ENCODE measurements at regions not wholly inside any gene's neighbourhood (a gene's known extent, or its start where the extent isn't known, plus 50 kb on each side); places are given as distances from the start of the nearest gene placed in this dataset.

DNA sequence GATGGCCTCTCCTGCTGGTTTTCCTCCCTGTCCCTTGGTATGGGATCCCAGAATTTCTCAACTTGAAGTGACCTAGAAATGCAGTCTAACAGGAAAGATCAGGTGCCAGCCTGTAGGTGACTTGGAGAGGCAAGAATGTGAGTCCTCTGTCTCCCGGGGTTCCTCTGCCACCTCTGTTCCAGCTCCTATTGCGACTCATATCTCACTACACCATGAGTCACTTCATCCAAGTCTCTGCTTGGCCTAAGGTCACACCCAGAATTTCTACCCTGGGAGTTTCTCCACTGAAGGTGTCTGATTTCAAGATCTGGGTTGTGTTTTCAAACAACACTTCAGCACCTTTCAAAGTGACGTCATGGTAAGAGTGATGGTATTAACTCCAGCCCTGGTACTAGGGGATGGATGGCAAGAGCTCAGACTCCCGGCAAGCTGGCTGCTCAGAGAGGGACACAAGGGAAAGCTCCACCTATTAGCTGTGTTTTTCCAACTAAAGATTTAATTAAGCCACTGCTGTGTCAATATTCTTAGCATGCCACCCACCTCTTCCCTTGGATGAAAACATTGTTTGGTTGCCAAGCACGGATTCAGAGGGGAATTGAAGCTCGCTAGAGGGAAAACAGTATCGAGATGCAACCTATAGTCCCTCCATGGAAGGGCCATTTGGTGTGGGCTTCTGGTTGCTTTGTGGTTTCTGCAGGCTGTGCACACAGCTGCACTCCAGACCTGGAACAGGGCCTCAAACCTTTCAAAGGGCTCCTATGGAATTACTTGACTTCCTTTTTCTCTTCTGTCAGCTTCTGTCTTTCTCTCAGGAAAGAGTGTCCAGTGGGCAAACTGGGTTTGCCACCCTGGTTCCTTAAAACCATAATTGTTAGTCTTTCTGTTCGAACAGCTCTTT, 205.7 kb downstream of the GAS1 start:
- no peak overlapping the region for H3K9ac ChIP-seq (ENCODE audit: low read length)
- H3K27ac ChIP-seq (ENCODE audit: low read length): no peak overlapping the region
- no peaks in the 10 kb centered on the region for H3K9me3 ChIP-seq (ENCODE audit: control insufficient read depth, low read depth, low read length)
- H3K27me3 ChIP-seq (ENCODE audit: control insufficient read depth, insufficient read depth, low read length): no peaks in the 10 kb centered on the region
- H3K4me1 ChIP-seq (ENCODE audit: control insufficient read depth, low read depth, low read length): no peaks in the 10 kb centered on the region
- H3K4me3 ChIP-seq (ENCODE audit: low read length): no peak overlapping the region
- no peaks in the 10 kb centered on the region for H3K36me3 ChIP-seq (ENCODE audit: control insufficient read depth, low read depth, low read length)

DNA sequence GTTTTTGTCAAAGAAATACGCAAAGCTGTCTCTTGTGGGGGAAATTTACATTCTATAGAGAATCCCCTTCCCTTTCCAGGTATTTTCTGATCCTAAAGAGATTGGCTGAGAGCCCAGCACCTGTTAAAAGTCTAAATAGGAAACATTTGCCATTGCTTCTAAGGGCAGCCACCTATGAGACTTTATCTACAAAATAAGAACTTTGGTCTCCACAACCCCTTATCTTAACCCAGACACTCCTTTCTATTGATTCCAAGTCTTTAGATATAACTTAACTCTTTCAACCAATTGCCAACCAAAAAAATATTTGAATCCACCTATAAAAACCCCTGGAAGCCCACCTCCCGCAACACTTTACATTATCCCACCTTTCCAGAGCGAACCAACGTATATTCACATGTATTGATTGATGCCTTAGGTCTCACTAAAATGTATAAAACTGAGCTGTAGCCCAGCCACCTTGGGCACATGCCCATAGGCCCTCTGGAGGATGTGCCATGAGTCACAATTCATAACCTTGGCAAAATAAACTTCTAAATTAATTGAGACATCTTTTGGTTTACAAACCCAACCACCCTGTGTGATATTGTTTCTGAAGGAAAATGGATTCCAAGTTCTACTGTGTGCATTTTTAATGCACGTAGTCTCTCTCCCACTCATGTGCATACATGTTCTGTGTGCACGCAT, 211.4 kb downstream of the GAS1 start:
- Histone ChIP-seq H3K4me1 (ENCODE audit: control insufficient read depth, low read depth, low read length) (no peaks in the 10 kb centered on the region), H3K9ac (ENCODE audit: low read length) (no peak overlapping the region), H3K27ac (ENCODE audit: low read length) (no peak overlapping the region), H3K9me3 (ENCODE audit: control insufficient read depth, low read depth, low read length) (no peaks in the 10 kb centered on the region), H3K36me3 (ENCODE audit: control insufficient read depth, low read depth, low read length) (no peaks in the 10 kb centered on the region), H3K4me3 (ENCODE audit: low read length) (no peak overlapping the region), H3K27me3 (ENCODE audit: control insufficient read depth, insufficient read depth, low read length) (no peaks in the 10 kb centered on the region)

DNA sequence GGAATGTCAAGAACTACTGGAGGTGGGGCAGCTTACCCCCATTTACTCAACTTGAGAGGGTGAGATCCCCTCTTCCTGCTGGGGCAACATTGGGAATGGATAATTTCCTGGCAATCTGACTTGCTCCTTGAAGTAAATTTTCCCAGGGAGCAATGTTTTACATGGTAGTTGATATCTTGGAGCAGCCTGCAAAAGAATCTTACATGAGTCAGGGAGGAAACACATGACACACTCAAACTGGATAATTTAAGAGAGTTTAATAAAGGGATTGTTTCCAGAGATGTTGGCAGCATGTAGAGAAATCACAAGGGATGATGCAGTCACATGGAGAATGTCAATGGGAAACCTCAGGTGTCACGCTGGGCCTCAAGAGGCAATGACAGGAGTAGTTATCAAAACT, 212.5 kb downstream of the GAS1 start:
- H3K27me3 ChIP-seq (ENCODE audit: control insufficient read depth, insufficient read depth, low read length): no peaks in the 10 kb centered on the region
- H3K9me3 ChIP-seq (ENCODE audit: control insufficient read depth, low read depth, low read length): no peaks in the 10 kb centered on the region
- H3K9ac ChIP-seq (ENCODE audit: low read length): no peak overlapping the region
- H3K27ac ChIP-seq (ENCODE audit: low read length): no peak overlapping the region
- H3K4me1 ChIP-seq (ENCODE audit: control insufficient read depth, low read depth, low read length): no peaks in the 10 kb centered on the region
- H3K36me3 ChIP-seq (ENCODE audit: control insufficient read depth, low read depth, low read length): no peaks in the 10 kb centered on the region
- H3K4me3 ChIP-seq (ENCODE audit: low read length): no peak overlapping the region

DNA sequence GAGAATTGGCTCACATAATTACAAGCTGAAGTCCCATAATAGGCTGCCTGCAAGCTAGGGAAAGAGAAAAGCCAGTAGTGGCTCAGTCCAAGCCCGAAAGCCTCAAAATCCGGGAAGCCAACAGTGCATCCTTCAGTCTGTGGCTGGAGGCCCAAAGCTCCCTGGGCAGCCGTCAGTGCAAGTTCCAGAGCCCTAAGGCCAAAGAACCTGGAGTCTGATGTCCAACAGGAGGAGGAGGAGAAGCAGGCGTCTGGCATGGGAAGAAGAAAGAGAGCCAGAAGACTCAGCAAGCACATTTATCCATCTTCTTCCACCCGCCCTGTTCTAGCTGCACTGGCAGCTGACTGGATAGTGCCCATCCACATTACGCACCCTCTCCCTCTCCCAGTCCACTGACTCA, 213.4 kb downstream of the GAS1 start:
- H3K9ac ChIP-seq (ENCODE audit: low read length): no peak overlapping the region
- H3K9me3 ChIP-seq (ENCODE audit: control insufficient read depth, low read depth, low read length): no peaks in the 10 kb centered on the region
- no peak overlapping the region for H3K27ac ChIP-seq (ENCODE audit: low read length)
- H3K4me1 ChIP-seq (ENCODE audit: control insufficient read depth, low read depth, low read length): no peaks in the 10 kb centered on the region
- H3K4me3 ChIP-seq (ENCODE audit: low read length): no peak overlapping the region
- H3K36me3 ChIP-seq (ENCODE audit: control insufficient read depth, low read depth, low read length): no peaks in the 10 kb centered on the region
- H3K27me3 ChIP-seq (ENCODE audit: control insufficient read depth, insufficient read depth, low read length): no peaks in the 10 kb centered on the region

DNA sequence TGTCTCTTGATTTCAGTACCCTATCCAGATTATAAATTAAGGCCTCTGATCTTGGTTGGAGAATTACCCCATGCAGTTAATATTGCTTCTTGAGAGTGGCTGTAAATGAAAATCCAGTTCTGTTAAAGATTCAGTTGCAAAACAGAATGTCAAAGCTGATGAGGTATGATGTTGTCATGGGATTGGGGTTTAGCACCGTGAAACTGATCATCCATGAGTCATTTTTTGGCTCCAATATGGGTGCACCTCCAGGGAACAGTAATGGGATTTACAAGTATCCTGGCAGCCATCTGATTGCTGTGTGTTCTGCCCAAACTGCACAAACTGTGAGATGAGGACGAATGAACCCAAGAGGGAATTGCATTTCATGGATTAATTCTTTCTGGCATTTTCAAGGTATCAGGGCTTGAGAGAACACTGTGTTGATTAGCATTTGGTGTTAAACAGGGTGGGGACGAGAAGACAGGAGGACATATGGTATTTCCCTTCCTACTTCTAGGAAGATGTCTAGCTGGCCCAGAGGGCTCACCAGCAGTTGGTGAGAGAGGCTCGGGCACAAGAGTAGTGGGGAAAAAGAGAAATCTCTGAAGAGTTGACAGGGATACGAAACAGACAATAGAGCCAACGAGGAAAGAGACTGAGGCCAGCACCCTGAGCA, 214.7 kb downstream of the GAS1 start:
- Histone ChIP-seq H3K36me3 (ENCODE audit: control insufficient read depth, low read depth, low read length) (no peaks in the 10 kb centered on the region), H3K4me3 (ENCODE audit: low read length) (no peak overlapping the region), H3K27me3 (ENCODE audit: control insufficient read depth, insufficient read depth, low read length) (no peaks in the 10 kb centered on the region), H3K9me3 (ENCODE audit: control insufficient read depth, low read depth, low read length) (no peaks in the 10 kb centered on the region), H3K9ac (ENCODE audit: low read length) (no peak overlapping the region), H3K27ac (ENCODE audit: low read length) (no peak overlapping the region), H3K4me1 (ENCODE audit: control insufficient read depth, low read depth, low read length) (no peaks in the 10 kb centered on the region)

DNA sequence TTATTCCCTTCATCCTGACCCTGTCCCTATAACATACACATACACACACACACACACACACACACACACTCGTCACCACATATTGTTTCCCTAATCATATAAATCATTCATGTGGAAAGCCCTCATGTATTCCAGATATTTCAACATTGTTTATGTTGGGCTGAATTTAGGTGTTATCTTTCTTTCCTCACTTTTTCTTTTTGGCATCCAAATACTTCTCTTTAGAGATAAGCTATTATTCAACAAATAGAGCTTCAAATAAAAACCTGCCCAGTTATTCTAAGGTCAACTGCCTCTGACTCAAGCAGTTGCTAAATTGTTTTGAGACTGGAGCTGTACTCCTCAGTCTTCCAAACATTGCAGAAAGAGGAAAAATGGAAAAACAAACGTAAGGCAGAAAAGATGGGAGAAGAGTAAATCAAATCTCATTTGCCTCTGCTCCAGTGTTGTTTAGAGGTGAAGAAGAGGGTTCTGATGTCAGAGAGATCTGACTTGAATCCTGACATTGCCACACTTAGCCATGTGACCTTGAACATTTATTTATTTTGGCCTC, 215.7 kb downstream of the GAS1 start:
- Histone ChIP-seq H3K4me3 (ENCODE audit: low read length) (no peak overlapping the region), H3K4me1 (ENCODE audit: control insufficient read depth, low read depth, low read length) (no peaks in the 10 kb centered on the region), H3K27me3 (ENCODE audit: control insufficient read depth, insufficient read depth, low read length) (no peaks in the 10 kb centered on the region), H3K36me3 (ENCODE audit: control insufficient read depth, low read depth, low read length) (no peaks in the 10 kb centered on the region), H3K9me3 (ENCODE audit: control insufficient read depth, low read depth, low read length) (no peaks in the 10 kb centered on the region), H3K27ac (ENCODE audit: low read length) (no peak overlapping the region), H3K9ac (ENCODE audit: low read length) (no peak overlapping the region)

DNA sequence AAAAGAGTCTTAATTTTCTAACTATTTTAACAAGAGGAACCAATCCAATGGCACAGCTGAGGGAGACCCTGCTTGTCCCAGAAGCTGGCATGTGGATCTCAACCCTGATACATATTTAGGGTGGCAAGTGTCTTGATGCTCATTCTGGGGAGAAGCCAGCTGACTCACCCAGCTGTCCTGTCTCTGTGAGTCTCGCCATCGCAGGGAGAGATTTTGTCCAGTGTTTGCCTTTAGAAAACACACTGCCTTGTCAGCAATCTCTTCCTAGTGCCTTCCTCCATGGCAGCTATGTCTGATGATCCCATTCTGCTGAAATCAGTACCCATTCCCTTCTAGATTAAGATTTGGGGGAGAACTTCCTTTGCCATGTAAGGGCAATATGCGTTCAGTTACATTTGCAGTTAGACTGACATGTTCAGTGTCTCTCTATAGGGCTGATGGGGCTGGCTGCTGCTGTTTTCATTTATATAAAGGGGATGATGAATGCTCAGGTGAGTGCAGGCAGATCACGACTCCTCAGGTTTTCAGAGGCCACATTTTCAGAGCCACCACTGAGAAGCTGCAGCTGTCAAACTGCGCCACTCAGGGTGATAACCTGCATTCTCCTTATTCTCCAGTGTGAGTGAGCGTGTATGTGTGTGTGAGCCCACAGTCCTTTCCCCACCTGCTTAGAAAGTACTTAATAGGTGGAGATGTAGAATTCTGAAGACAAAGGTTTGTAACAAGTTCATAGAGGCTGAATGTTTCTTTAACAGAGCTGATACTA, 217.0 kb downstream of the GAS1 start:
- Histone ChIP-seq H3K27me3 (ENCODE audit: control insufficient read depth, insufficient read depth, low read length) (no peaks in the 10 kb centered on the region), H3K4me1 (ENCODE audit: control insufficient read depth, low read depth, low read length) (no peaks in the 10 kb centered on the region), H3K4me3 (ENCODE audit: low read length) (no peak overlapping the region), H3K36me3 (ENCODE audit: control insufficient read depth, low read depth, low read length) (no peaks in the 10 kb centered on the region), H3K9me3 (ENCODE audit: control insufficient read depth, low read depth, low read length) (no peaks in the 10 kb centered on the region), H3K27ac (ENCODE audit: low read length) (no peak overlapping the region), H3K9ac (ENCODE audit: low read length) (no peak overlapping the region)

DNA sequence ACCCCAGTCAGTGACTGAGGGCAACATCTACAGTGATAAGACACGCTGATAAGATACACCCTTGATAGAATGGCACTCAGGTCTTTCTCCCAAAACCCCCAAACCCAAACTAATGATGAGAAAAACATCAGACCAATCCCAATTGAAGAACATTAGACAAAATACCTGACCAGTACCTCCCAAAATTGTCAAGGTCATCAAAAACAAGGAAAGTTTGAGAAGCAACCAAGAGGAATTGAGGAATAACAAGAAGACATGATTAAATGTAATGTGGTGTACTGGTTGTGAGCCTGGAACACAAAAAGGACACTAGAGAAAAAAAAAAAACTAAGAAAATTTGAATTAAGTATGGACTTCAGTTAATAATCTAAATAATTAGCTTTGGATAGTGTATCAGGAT, 222.8 kb downstream of the GAS1 start:
- H3K9ac ChIP-seq (ENCODE audit: low read length): no peak overlapping the region
- peaks cover 11% of the 10 kb centered on the region for H3K4me1 ChIP-seq (ENCODE audit: control insufficient read depth, low read depth, low read length)
- H3K27me3 ChIP-seq (ENCODE audit: control insufficient read depth, insufficient read depth, low read length): no peaks in the 10 kb centered on the region
- no peak overlapping the region for H3K27ac ChIP-seq (ENCODE audit: low read length)
- H3K4me3 ChIP-seq (ENCODE audit: low read length): no peak overlapping the region
- no peaks in the 10 kb centered on the region for H3K36me3 ChIP-seq (ENCODE audit: control insufficient read depth, low read depth, low read length)
- H3K9me3 ChIP-seq (ENCODE audit: control insufficient read depth, low read depth, low read length): no peaks in the 10 kb centered on the region

DNA sequence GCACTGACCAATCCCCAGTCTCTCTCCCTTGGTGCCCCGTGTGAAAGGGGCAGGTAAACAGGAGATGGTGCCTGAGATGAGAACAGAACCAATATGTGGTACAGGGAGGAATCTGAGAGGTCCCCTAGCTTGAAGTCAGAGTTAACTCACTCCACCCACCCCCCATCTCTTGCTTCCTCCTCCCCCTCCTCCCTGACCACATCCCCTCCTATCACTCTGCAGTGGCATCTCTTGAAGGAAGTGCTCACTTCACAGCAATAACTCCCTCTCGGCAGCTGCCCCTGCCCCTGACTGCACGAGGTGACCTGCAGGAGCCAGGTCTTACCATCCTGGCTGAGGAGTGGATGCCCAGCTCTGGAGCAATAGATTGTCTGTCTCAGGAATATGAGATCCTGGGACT, 224.0 kb downstream of the GAS1 start:
- Histone ChIP-seq H3K36me3 (ENCODE audit: control insufficient read depth, low read depth, low read length) (no peaks in the 10 kb centered on the region), H3K27me3 (ENCODE audit: control insufficient read depth, insufficient read depth, low read length) (no peaks in the 10 kb centered on the region), H3K4me3 (ENCODE audit: low read length) (no peak overlapping the region), H3K27ac (ENCODE audit: low read length) (no peak overlapping the region), H3K9me3 (ENCODE audit: control insufficient read depth, low read depth, low read length) (no peaks in the 10 kb centered on the region), H3K4me1 (ENCODE audit: control insufficient read depth, low read depth, low read length) (peaks cover 11% of the 10 kb centered on the region), H3K9ac (ENCODE audit: low read length) (no peak overlapping the region)

DNA sequence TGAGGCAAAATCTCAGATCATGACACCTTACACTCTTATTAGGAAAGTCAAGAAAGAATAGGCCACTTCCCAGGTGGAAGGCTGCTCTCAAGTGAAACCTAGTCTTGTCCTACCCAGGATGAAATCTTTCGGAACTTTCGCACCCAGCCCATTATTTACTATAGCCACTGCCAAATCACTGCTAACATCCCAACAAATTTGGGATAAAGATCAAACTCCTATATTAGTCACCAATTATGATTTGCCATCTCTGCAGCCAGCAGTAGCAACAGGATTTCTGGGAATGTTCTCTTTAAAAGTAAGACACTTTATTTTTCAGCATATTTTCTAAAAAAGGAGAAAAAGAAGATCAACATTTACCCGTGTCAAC, 224.6 kb downstream of the GAS1 start:
- Histone ChIP-seq H3K27ac (ENCODE audit: low read length) (no peak overlapping the region), H3K4me3 (ENCODE audit: low read length) (no peak overlapping the region), H3K27me3 (ENCODE audit: control insufficient read depth, insufficient read depth, low read length) (no peaks in the 10 kb centered on the region), H3K9ac (ENCODE audit: low read length) (no peak overlapping the region), H3K36me3 (ENCODE audit: control insufficient read depth, low read depth, low read length) (no peaks in the 10 kb centered on the region), H3K9me3 (ENCODE audit: control insufficient read depth, low read depth, low read length) (no peaks in the 10 kb centered on the region), H3K4me1 (ENCODE audit: control insufficient read depth, low read depth, low read length) (peaks cover 11% of the 10 kb centered on the region)
